Skeletal muscle satellite cell (primary cell): ENCODE measurements at regions not wholly inside any gene's neighbourhood (a gene's known extent, or its start where the extent isn't known, plus 50 kb on each side); places are given as distances from the start of the nearest gene placed in this dataset.

Experiments
- H3K27me3 ChIP-seq: 2 replicates; pipeline ENCODE4 v1.7.0; 2013; ENCODE audit warnings: low read length; ENCODE audit not compliant: control insufficient read depth, insufficient read depth
- H3K36me3 ChIP-seq: 2 replicates; pipeline ENCODE4 v1.7.0; 2013; ENCODE audit warnings: mild to moderate bottlenecking, control low read depth, low read length; ENCODE audit not compliant: insufficient read depth
- H3K4me1 ChIP-seq: 2 replicates; pipeline ENCODE4 v1.7.0; 2013; ENCODE audit warnings: low read length; ENCODE audit not compliant: control insufficient read depth, insufficient read depth
- H3K4me2 ChIP-seq: 2 replicates; pipeline ENCODE4 v1.7.0; 2013; ENCODE audit warnings: mild to moderate bottlenecking, low read length
- H3K4me3 ChIP-seq: 2 replicates; pipeline ENCODE4 v1.7.0; 2013; ENCODE audit warnings: low read length
- H3K9ac ChIP-seq: 2 replicates; pipeline ENCODE4 v1.7.0; 2013; ENCODE audit warnings: mild to moderate bottlenecking, low read depth, low read length, moderate library complexity
- H3K9me3 ChIP-seq: replicated peaks from 2 replicates; pipeline ENCODE4 v1.7.0; 2013; ENCODE audit warnings: mild to moderate bottlenecking, control low read depth, low read length

DNA sequence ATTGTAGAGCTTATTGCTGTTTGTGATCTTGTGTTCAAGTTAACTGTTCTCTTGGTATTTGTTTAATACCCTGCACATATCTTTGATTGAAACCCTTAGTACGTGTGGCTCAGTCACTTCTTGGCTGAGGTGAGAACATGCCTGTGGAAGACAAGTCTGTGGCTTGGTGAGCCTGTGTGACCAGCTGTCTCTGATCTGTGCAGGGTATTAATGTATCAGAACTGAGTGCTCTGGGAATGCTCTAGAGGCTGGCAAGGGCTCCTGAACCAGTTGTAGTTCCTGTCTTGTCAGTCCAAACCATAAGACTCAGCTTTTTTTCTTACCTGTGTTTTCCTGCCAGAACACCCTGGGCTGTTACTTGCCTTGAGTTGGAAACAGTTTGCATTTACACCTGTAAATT lies 52.4 kb upstream of the EPHA4 start:
- Histone ChIP-seq H3K4me1 (peaks cover 4% of the 10 kb centered on the region), H3K9ac (no peak overlapping the region), H3K4me2 (no peak overlapping the region), H3K36me3 (no peaks in the 10 kb centered on the region), H3K4me3 (no peak overlapping the region), H3K27me3 (no peaks in the 10 kb centered on the region), H3K9me3 (no peaks in the 10 kb centered on the region)
